ENCODE measurements at regions not wholly inside any gene's neighbourhood (a gene's known extent, or its start where the extent isn't known, plus 50 kb on each side); places are given as distances from the start of the nearest gene placed in this dataset.
"Not testable (repeated sequence)": the region's sequence is repeated elsewhere in the genome, so short reads cannot be mapped to it uniquely, and the experiment has no call there.

GRCh38 chr10:65423043-65423442, 1502.8 kb upstream of the LRRTM3 start:
- no peak overlapping the region for H3K27ac ChIP-seq
- TF ChIP-seq POLR2A (IDR thresholded peaks at IDR 0.05) (no peak), CTCF (IDR thresholded peaks at IDR 0.05) (no peak)
- no peaks in the 10 kb centered on the region for H3K9me3 ChIP-seq
- H3K4me3 ChIP-seq = no peak overlapping the region
- H3K36me3 ChIP-seq = no peaks in the 10 kb centered on the region
- no peaks in the 10 kb centered on the region for H3K4me1 ChIP-seq
- H3K27me3 ChIP-seq = no peaks in the 10 kb centered on the region
- no peak for DNase-seq

GRCh38 chr10:65429381-65429780, 1496.5 kb upstream of the LRRTM3 start:
- H3K4me1 ChIP-seq, H3K27me3 ChIP-seq, DNase-seq, H3K9me3 ChIP-seq, H3K27ac ChIP-seq, H3K36me3 ChIP-seq, H3K4me3 ChIP-seq: not testable (repeated sequence)

- DNase-seq = no peak
- H3K9me3 ChIP-seq = no peaks in the 10 kb centered on the region
- H3K27me3 ChIP-seq = no peaks in the 10 kb centered on the region
- no peaks in the 10 kb centered on the region for H3K4me1 ChIP-seq
- TF ChIP-seq POLR2A (IDR thresholded peaks at IDR 0.05) (no peak), CTCF (IDR thresholded peaks at IDR 0.05) (no peak)
- H3K27ac ChIP-seq = no peak overlapping the region
- no peaks in the 10 kb centered on the region for H3K36me3 ChIP-seq
- H3K4me3 ChIP-seq = no peak overlapping the region
Measured at GRCh38 chr10:65430979-65431378, 1494.9 kb upstream of the LRRTM3 start.

GRCh38 chr10:65470986-65471385, 1454.8 kb upstream of the LRRTM3 start:
- Histone ChIP-seq H3K4me3 (no peak overlapping the region), H3K4me1 (no peaks in the 10 kb centered on the region), H3K9me3 (no peaks in the 10 kb centered on the region), H3K27ac (no peak overlapping the region), H3K36me3 (no peaks in the 10 kb centered on the region), H3K27me3 (no peaks in the 10 kb centered on the region)
- TF ChIP-seq POLR2A (IDR thresholded peaks at IDR 0.05) (no peak), CTCF (IDR thresholded peaks at IDR 0.05) (no peak)
- DNase-seq = no peak

- Histone ChIP-seq H3K27me3 (no peaks in the 10 kb centered on the region), H3K27ac (no peak overlapping the region), H3K9me3 (no peaks in the 10 kb centered on the region), H3K36me3 (no peaks in the 10 kb centered on the region), H3K4me1 (no peaks in the 10 kb centered on the region), H3K4me3 (no peak overlapping the region)
- no peak for TF ChIP-seq CTCF (IDR thresholded peaks at IDR 0.05)
- TF ChIP-seq POLR2A (IDR thresholded peaks at IDR 0.05) = no peak
- DNase-seq = no peak
Measured at GRCh38 chr10:65482848-65483247, 1443.0 kb upstream of the LRRTM3 start.

- Histone ChIP-seq H3K9me3 (no peaks in the 10 kb centered on the region), H3K27me3 (no peaks in the 10 kb centered on the region), H3K27ac (no peak overlapping the region), H3K4me3 (no peak overlapping the region), H3K4me1 (no peaks in the 10 kb centered on the region), H3K36me3 (no peaks in the 10 kb centered on the region)
- DNase-seq = no peak
- no peak for TF ChIP-seq POLR2A (IDR thresholded peaks at IDR 0.05)
- TF ChIP-seq CTCF (IDR thresholded peaks at IDR 0.05) = no peak
Measured at GRCh38 chr10:65491799-65492198, 1434.0 kb upstream of the LRRTM3 start.

Data from Peyer's patch (tissue), 4 donors.